ENCODE measurements at regions not wholly inside any gene's neighbourhood (a gene's known extent, or its start where the extent isn't known, plus 50 kb on each side); places are given as distances from the start of the nearest gene placed in this dataset.

- Histone ChIP-seq H3K4me3 (ENCODE audit: low read depth, low read length) (no peak overlapping the region), H3K9ac (no peak overlapping the region), H3K36me3 (ENCODE audit: control insufficient read depth, insufficient read depth, low read length) (no peaks in the 10 kb centered on the region), H3K79me2 (no peaks in the 10 kb centered on the region), H2AFZ (no peak overlapping the region), H3K27me3 (ENCODE audit: control insufficient read depth, insufficient read depth, low read length) (no peaks in the 10 kb centered on the region), H3K4me2 (ENCODE audit: low read length) (no peak overlapping the region), H3K4me1 (no peaks in the 10 kb centered on the region), H3K9me3 (ENCODE audit: control insufficient read depth, low read length) (no peaks in the 10 kb centered on the region), H3K27ac (no peak overlapping the region)
- TF ChIP-seq CTCF (IDR thresholded peaks at IDR 0.05): no peak
Observed at GRCh38 chr7:4319280-4319679, 362.8 kb upstream of the FOXK1 start.

GRCh38 chr7:4325732-4326131 is 356.4 kb upstream of the FOXK1 start:
- H3K9me3 ChIP-seq (ENCODE audit: control insufficient read depth, low read length): no peaks in the 10 kb centered on the region
- no peak overlapping the region for H3K27ac ChIP-seq
- no peaks in the 10 kb centered on the region for H3K27me3 ChIP-seq (ENCODE audit: control insufficient read depth, insufficient read depth, low read length)
- no peak overlapping the region for H3K9ac ChIP-seq
- no peaks in the 10 kb centered on the region for H3K79me2 ChIP-seq
- no peak overlapping the region for H3K4me3 ChIP-seq (ENCODE audit: low read depth, low read length)
- H3K4me2 ChIP-seq (ENCODE audit: low read length): no peak overlapping the region
- no peak for TF ChIP-seq CTCF (IDR thresholded peaks at IDR 0.05)
- H3K36me3 ChIP-seq (ENCODE audit: control insufficient read depth, insufficient read depth, low read length): no peaks in the 10 kb centered on the region
- no peak overlapping the region for H2AFZ ChIP-seq
- H3K4me1 ChIP-seq: no peaks in the 10 kb centered on the region

GRCh38 chr7:4331711-4332110 is 350.4 kb upstream of the FOXK1 start:
- no peaks in the 10 kb centered on the region for H3K9me3 ChIP-seq (ENCODE audit: control insufficient read depth, low read length)
- H3K4me1 ChIP-seq: no peaks in the 10 kb centered on the region
- H3K27ac ChIP-seq: no peak overlapping the region
- H3K79me2 ChIP-seq: no peaks in the 10 kb centered on the region
- no peak for TF ChIP-seq CTCF (IDR thresholded peaks at IDR 0.05)
- H3K9ac ChIP-seq: no peak overlapping the region
- H3K4me3 ChIP-seq (ENCODE audit: low read depth, low read length): no peak overlapping the region
- H3K36me3 ChIP-seq (ENCODE audit: control insufficient read depth, insufficient read depth, low read length): no peaks in the 10 kb centered on the region
- H2AFZ ChIP-seq: no peak overlapping the region
- H3K4me2 ChIP-seq (ENCODE audit: low read length): no peak overlapping the region
- no peaks in the 10 kb centered on the region for H3K27me3 ChIP-seq (ENCODE audit: control insufficient read depth, insufficient read depth, low read length)

- H3K4me1 ChIP-seq: no peaks in the 10 kb centered on the region
- no peaks in the 10 kb centered on the region for H3K27me3 ChIP-seq (ENCODE audit: control insufficient read depth, insufficient read depth, low read length)
- no peak overlapping the region for H3K4me3 ChIP-seq (ENCODE audit: low read depth, low read length)
- no peak overlapping the region for H3K4me2 ChIP-seq (ENCODE audit: low read length)
- no peaks in the 10 kb centered on the region for H3K36me3 ChIP-seq (ENCODE audit: control insufficient read depth, insufficient read depth, low read length)
- H3K9me3 ChIP-seq (ENCODE audit: control insufficient read depth, low read length): no peaks in the 10 kb centered on the region
- H3K79me2 ChIP-seq: no peaks in the 10 kb centered on the region
- no peak for TF ChIP-seq CTCF (IDR thresholded peaks at IDR 0.05)
- no peak overlapping the region for H3K9ac ChIP-seq
- H3K27ac ChIP-seq: no peak overlapping the region
- no peak overlapping the region for H2AFZ ChIP-seq
Observed at GRCh38 chr7:4338556-4338955, 343.5 kb upstream of the FOXK1 start.
